T-helper 1 cell treated with Interleukin-12 subunit alpha and Interleukin-12 subunit beta and Interleukin-4 antibody, amounts not matched to agents 30 ng/mL and 1 ng/mL, for 36 hours (primary cell): ENCODE measurements at regions not wholly inside any gene's neighbourhood (a gene's known extent, or its start where the extent isn't known, plus 50 kb on each side); places are given as distances from the start of the nearest gene placed in this dataset.
"Not testable (repeated sequence)": the region's sequence is repeated elsewhere in the genome, so short reads cannot be mapped to it uniquely, and the experiment has no call there.

ENCODE experiments used
- intact Hi-C: fragments of 100-400 bp; cut with micrococcal nuclease; formaldehyde crosslinking; loops from one replicate; pipeline ENCODE4 v1.15.1; 2024

DNA sequence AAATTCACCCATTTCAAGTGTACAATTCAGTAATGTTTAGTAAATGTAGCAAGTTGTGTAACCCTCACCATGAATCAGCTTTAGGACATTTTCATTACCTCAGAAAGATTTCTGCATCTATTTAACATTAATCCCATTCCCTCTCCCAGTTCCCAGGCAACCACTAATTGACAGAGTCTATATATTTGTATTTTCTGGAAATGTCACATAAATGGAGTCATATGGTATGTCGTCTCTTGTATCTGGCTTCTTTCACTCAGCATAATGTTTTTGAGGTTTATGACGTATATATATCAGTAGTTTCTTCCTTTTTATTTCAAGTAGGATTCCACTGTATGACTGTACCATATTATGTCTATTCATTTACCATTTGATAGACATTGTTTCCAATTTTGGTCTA lies 199.8 kb downstream of the CYB561 start:
- intact Hi-C loops = no loop called here

DNA sequence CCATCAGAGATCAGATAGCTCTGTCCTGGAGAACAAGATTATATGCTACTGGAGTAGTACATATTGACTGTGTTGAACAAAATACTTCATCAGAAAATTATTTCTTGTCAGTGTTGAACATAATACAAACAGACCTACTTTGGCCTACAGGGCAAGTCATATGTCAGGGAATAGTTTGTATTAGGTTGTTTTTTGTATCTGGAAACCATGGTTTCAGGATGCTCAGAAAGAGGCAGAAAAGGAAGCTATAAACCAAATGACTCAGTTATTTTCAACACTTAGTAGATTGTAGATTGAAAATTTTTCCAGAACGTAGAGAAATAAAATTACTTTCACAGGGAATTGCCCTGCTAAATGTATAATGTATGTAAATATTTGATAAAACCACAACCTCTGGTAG lies 198.4 kb downstream of the CYB561 start:
- intact Hi-C loops = no loop called here

DNA sequence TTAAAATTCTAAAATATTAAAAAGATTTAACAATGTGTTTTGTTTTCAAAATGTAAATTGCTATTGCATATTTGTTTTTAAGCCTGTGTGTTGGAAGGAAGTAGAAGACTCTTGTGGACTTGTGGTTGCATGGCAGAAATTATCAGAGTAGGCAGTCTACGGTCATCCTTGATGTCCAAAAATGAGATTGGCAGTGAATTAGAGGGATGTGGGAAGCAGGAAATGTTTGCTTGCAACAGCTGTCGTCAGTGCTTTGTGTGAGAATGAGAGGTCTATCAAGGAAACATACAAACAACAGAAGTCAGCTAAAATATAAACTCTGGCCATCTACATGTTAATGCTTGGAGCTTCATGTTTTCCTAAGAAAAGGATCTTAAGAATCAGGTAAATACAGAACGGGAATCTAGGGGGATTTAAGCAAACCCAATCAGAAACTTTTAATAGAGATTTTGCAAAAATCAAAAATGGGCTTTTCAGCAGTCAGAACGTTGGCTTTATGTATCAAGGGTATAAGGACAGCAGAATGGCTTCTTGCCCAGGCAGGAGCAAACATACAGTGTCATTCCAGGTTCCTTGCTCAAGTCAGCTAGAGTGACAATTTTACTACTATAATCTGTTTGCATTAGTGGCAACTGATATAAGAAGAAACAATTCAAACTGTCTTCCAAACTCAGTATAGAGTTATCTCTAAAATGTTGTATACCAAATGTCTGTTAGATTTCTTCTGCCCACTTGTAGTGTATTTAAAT lies 196.7 kb downstream of the CYB561 start:
- intact Hi-C loops = no loop called here

DNA sequence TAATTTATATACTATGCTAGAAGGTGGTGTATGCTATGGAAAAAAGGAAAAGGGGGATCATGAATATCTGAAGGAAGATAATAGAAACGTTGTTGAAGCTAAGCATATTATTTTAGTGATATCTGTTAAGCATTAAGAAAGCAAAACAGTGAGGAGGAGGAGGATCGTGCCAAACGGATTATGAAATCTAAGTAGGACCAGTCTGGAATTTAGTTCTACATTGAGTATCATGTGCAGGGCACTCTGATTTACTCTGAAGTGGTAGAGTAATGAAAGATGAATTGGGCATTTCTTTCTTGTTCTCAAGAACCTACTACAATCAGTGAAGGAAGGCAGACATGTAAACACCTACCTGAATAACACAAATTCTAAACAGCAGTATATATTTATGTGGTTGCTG lies 195.3 kb downstream of the CYB561 start:
- intact Hi-C loops = no loop called here

DNA sequence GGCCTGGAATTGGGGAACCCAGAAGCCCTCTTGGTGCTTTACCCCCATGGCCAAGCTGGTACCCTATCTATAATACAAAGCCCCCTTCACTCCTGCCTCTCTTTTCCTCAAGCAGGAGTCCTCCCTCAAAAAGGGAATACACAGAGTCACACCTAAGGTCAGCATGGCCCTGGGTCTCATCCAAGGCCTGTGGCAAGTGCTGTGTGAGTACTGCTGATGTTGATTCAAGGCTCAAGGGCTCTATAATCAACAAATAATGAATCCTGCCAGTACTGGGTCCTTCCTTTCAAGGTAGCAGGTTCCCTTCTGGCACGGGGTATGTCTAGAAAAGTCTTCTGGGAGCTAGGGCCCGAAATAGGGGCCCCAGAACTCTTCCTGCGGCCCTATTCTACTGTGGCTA lies 187.3 kb downstream of the CYB561 start:
- intact Hi-C loops = no loop called here

DNA sequence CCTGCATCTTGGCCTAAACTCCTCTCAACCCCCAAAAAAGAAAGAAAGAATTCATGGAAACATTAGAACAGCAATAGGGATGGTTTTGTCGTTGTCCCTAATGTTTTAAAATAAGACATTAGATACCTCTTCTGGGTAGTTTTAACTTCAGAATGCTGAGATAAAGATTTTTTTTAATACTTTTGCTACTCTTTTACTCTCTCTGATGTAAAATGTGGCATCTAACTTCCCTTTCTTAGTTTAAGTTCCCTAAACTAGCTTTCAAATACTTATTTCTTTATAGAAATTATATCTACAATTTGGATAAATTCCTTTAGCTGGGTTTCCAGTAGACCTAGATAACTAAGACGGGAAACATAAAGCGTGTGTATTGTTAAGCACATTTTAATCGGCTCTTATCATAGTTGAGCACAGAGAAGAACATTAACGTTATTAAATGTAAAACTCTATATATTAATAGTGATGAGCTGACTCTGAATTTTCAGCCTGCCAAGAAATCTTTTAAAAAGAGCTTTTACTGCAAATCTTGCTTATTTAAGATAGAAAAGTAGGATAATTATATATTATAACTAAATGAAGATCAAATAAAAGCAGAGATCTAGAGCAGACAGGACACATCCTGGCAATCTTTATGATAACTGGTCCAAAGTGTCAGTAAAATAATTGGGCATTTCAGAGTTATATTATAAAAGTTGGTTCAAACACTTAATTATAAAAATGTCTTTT lies 183.2 kb downstream of the CYB561 start:
- intact Hi-C loops = no loop called here

DNA sequence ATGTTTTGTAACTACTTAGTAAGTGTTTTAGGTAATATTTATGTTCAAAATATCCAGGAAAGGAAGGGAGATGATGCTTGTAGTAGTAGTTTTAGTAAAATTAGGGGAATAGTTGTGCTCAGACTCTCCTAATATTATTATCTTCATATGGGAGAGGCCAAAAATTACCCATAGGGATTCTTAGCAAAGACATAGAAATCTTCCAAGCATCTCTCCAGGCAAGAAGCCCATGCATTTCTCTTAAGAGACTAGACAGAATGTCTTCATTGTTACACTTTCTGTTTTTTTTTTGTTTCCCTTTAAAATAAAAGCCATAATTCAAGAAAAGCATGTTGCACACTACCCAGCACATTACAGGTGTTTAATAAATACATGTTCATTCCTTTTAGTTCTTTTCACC lies 180.6 kb downstream of the CYB561 start:
- intact Hi-C loops = no loop called here

DNA sequence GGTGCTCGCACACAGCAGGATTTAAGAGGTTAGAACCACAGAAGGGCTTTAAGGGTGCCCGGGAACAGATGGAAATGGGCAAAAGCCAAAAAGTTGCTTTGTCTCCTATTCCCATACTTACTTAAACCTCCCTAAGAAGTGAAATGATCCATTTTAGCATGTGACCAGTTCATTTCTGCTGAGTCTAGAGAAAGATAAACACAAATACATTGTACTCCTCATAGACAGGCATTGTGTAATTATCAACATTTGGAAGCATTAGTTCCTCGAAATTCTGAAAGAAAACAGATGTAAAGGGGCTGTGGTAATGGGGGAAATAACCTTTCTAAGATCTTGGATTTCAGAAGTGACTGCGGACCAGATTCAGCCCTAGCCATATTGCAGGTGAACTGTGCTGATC lies 178.3 kb downstream of the CYB561 start:
- intact Hi-C loops = no loop called here

DNA sequence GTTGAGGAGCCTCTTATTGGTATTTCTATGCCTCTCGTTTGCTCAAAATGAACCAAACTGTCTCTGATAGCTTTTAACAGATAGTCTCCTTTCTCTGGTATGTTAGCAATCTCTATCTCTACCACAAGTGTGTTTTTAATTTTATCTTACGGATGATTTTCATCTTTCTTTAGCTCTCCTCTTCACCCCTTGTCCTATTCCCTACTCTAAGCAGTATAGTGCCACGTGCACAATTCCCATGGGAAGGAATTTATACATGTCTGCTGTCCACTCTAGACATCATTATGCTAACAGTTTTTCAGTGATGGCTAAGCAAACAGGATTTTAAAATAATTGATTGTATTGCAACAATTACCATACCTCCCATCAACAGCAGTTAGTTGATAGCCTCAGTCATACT lies 177.3 kb downstream of the CYB561 start:
- intact Hi-C loops = no loop called here

DNA sequence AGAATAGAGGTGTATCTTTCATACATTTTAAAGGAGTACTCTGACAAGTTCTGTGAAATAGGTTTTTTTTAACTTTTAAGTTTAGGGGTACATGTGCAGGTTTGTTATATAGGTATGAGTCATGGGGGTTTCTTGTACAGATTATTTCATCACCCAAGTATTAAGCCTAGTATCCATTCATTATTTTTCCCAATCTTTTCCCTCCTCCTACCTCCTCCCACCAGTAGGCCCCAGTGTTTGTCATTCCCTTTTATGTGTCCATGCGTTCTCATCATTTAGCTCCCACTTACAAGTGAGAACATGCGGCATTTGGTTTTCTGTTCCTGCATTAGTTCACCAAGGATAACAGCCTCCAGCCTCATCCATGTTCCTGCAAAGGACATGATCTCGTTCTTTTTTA lies 175.5 kb downstream of the CYB561 start:
- intact Hi-C loops = no loop called here

DNA sequence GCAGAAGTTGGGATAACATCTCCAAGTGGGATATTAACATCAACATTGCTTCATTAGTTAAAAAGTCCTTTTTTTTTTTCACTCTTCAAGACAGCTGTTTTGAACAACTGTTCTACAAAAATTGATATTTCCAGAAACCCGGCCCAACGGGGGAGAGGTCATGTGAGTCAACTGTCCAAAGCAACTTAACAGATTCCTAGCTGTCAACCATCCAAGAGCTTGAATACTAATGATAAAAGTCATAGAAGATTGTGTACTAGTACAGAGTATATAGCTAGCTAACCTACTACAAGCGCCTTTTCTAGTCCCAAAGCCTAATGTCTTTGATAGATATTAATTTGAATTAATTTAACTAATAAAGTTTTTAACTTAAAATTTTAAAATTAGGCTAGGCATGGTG lies 172.0 kb downstream of the CYB561 start:
- intact Hi-C loops = no loop called here

DNA sequence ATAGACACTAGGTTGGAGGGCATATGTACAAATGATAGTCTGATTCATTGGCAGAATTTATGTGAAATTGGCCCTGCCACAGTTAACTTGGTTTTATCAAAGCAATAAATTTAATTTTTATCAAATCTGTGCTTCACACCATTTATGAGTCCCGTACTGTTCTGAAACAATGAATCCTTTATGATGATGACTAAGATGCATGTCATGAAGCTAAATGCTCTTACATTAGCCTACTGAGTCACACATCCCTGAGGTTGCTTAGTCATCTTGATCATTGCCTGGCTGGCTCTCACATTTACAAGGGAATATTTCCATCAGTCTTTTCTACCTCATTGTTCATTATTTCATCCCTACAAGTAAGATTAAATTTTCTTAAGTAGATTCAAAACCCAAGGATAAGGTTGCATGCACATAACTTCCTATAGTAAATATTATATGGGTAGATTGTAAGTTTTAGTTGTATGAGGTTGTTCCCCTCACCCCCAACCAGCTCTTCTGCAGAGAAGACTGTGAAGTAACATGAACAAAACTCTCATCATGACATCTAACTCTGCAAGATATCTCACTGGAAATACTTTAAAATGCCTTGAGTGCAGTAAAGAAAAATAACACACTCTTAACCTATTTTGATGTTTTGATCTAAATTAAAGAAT lies 170.7 kb downstream of the CYB561 start:
- intact Hi-C loops = no loop called here

DNA sequence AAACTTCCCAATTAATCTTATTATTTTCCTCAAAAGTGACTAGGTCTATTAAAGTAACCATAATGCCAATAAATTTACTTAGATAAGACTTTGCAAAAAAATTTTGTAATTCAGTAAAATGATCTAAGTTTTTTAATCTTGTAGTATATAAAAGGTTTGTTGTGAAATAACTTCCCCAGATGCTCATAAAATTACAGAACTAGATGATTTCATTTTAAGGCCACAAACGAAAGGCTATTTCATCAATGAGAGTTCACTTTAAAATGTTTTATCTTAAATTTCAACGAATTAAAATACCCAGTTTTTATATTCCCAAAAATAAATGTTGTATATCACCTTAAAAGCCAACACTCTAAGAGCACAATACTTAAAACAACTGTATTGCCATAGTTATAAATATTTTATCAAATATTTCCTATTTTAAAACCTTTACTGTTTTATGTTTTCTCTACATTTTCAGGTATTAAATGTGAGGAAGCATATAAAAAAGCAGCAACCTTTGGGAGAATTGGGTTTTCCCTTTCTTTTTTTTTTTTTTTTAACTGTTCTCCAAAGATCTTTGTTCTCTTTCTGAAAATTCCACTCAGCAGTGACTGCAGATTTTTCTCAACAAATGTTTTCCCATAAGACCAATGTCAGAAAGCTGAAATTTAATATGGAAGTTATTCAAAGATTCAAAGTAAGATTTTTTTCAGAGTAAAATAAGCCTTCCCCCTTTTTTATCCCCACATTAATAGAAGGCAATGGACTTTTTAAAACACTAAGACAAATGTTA lies 169.9 kb downstream of the CYB561 start:
- intact Hi-C loops = no loop called here

DNA sequence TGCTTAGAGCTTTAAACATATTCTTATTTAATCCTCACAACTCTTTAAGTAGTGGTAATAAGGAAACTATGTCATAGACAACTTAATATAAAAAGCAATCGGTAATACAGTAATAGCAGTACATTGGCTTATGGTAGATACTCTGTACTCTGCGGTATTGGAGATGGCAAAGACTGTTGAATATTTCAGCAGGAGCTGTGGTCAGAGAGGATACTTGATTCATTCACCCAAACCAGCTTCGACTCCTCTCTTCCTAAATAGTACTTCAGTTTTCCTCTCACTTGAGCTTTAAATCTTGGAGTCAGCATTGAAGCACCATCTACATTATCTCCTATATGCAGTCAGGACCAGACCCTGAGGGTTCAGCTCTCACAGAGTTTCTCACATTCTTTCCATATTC lies 169.3 kb downstream of the CYB561 start:
- intact Hi-C loops = no loop called here

DNA sequence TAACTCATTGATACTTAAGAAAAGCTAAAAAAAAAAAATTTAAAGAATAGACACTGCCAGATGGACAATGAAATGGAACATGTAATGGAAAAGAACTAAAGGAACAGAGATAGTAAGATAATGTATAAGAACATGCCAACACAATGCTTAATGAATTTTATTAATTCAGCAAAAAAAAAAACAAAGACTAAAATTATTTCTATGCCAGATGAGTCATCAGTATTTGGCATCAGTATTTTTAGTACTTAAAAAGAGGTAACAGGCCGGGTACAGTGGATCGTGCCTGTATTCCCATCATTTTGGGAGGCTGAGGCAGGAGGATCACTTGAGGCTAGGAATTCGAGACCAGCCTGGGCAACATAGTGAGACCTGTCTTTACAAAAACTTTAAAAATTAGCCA lies 168.5 kb downstream of the CYB561 start:
- intact Hi-C loops = no loop called here

DNA sequence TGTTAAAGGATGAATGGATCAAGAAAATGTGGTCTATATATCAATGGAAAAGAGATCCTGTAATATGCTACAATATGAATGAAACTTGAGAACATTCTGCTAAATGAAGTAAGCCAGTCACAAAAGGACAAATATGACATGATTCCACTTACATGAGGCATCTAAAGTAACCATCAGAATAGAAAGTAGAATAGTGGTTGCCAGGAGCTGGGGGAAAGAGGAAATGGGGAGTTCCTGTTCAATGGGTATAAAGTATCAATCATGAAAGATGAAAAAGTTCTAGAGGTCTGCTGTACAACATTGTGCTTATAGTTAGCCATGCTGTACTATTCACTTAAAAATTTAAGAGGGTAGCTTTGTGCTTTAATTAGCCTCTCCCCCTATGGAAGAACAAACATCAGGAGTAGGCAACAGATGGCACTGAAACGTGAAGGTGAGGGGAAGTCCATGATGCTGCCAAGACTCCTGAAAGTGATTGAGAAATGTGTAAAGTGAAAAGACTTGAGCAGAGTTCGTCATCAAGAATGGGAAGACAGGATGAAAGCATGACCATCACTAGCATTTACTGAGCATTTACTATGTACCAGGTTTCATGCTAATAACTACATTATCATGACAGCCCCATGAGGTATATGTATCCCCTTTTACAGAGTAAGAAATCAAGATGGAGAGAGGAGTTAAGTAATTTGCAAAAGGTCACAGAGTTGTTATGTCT lies 167.2 kb downstream of the CYB561 start:
- intact Hi-C loops = no loop called here

DNA sequence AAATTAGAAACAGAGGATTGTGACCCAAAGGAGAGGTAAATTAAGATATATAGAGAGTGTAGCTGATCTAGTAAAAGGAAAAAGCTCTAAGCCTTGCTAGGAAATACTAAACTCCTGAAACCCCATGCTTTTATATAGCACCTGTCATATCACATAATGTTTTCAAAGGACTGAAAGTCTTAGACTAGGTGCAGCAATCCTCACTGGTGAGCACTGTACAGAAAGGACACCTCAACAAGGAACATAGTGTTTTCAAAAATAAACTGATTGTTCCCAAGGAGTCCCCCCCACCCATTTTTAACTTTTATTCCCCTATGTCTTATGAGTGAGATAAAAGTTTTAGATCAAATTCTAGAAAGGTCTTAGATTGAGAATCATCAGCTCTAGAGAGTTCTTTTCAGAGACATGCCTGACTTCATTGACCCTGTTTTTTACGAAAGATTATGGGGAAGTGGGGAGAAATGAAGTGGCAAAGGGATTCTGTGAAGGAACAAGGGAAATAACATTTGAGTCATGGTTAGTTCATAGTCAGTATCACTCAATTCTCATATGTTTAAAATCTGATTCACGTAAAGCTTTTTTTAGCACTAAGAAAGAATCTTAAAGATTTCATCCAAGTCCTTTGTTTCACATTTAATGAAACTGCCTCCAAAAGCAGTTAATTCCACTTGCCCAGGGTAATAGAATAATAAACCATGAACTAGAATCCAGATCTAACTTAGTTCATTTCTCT lies 166.4 kb downstream of the CYB561 start:
- intact Hi-C loops = no loop called here

DNA sequence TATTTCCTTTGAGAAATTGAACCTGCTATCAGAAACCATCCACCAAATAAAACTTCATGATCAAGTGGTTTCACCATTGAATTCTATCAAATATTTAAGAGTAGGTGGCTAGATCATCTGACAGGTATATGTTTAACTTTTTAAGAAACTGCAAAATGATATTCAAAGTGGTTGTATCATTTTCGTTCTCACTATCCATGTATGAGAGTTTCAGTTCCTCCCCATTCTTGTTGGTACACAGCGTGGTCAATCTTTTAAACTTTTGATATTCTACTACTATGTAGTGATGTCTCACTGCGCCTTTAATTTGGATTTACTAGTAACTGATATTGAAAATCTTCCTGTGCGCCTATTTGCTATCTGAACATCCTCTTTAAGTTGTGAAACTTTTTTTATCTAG lies 163.7 kb downstream of the CYB561 start:
- intact Hi-C loops = no loop called here

DNA sequence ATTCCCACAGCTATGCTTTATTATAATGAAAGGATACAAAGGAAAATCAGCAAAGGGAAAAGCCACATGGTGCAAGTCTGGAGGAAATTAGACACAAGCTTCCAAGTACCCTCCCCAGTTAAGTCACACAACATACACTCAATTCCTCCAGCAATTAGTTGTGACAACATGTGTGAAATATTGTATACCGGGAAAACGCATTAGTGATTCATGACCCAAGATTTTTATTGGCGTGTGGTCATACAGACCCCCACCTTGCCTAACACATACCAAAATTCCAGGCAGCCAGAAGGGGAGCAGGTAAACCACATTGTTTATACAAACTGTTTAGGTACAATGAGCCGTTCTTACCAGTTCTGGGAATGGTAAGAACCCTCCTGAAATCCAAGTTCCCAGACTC lies 160.6 kb downstream of the CYB561 start:
- intact Hi-C loops = no loop called here

DNA sequence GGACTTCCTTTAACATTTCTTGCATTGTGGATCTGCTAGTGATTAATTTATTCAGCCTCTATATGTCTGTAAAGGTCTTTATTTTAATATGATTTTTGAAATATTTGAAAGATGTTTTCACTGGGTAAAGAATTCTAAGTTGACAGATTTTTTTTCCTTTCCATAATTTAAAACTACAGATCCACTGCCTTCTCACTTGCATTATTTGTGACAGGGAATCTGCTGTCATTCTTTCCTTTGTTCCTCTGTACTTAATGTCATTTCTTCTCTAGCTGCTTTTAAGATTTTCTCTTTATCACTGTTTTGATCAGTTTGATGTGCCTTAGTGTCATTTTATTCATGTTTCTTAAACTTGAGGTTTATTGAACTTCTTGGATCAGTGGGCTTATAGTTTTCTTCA lies 159.9 kb downstream of the CYB561 start:
- intact Hi-C loops = no loop called here

DNA sequence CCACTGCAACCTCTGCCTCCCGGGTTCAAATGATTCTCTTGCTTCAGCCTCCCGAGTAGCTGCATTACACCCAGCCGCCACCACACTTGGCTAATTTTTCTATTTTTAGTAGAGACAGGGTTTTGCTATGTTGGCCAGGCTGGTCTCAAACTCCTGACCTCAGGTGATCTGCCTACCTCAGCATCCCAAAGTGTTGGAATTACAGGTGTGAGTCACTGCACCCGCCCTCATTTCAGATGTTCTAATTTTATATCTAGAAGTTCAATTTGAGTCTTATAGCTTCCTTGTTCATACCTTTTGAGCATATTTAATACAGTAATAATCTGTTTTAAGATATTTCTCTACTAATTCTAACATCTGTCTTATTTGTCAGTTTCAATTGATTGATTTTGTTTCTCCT lies 159.1 kb downstream of the CYB561 start:
- intact Hi-C loops = not testable (repeated sequence)
